Liver (tissue), 3 donors: ENCODE measurements at regions not wholly inside any gene's neighbourhood (a gene's known extent, or its start where the extent isn't known, plus 50 kb on each side); places are given as distances from the start of the nearest gene placed in this dataset.

Source experiments
- JUND ChIP-seq, 2 donors: IDR thresholded peaks; 2 replicates each; pipeline ENCODE4 v1.6.1; 2016; ENCODE audit warnings: antibody characterized with exemption in 2 of 2
- RAD21 ChIP-seq, 2 donors: IDR thresholded peaks; 2 replicates each; pipeline ENCODE4 v1.6.1; 2016; ENCODE audit warnings: antibody characterized with exemption in 2 of 2, mild to moderate bottlenecking in 2 of 2
- SP1 ChIP-seq: IDR thresholded peaks from 2 replicates; pipeline ENCODE4 v1.6.1; 2018; ENCODE audit warnings: antibody characterized with exemption, mild to moderate bottlenecking
- TF ChIP-seq, protein P1 (sequence below): IDR thresholded peaks from 2 replicates; pipeline ENCODE4 v1.6.1; 2016; ENCODE audit warnings: antibody characterized with exemption
- TF ChIP-seq, protein P2 (sequence below): fragments of 150-350 bp; IDR thresholded peaks from 2 replicates; pipeline ENCODE4 v1.5.1; 2017; ENCODE audit warnings: improper control_type of control experiment, low read depth, low read length; ENCODE audit not compliant: missing input control
- TF ChIP-seq, protein P3 (sequence below): IDR thresholded peaks from 2 replicates; pipeline ENCODE4 v1.6.1; 2016; ENCODE audit warnings: antibody characterized with exemption
- donor health status: healthy.
- donor health status: healthy.

DNA sequence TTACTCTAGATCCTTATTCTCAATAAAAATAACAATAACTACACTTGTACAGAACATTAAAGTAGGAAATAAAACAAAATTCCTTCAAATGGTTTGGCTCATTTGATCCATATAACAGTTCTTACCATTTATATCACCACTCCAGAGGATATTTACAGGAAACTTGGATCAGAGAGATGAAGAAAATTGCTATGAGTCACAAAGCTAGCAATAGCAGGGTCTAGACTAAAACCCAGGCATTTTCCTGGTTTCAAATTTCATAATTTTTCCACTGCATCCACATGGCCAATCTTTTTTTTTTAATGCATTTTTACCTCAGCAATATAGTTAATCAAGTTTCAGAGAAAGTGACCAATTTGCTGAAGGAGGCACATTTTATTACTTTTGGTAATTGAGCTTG, 299.2 kb downstream of the ELAVL2 start:
- TF ChIP-seq, protein P1, sequence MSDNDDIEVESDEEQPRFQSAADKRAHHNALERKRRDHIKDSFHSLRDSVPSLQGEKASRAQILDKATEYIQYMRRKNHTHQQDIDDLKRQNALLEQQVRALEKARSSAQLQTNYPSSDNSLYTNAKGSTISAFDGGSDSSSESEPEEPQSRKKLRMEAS, result no peak
- TF ChIP-seq, protein P2, sequence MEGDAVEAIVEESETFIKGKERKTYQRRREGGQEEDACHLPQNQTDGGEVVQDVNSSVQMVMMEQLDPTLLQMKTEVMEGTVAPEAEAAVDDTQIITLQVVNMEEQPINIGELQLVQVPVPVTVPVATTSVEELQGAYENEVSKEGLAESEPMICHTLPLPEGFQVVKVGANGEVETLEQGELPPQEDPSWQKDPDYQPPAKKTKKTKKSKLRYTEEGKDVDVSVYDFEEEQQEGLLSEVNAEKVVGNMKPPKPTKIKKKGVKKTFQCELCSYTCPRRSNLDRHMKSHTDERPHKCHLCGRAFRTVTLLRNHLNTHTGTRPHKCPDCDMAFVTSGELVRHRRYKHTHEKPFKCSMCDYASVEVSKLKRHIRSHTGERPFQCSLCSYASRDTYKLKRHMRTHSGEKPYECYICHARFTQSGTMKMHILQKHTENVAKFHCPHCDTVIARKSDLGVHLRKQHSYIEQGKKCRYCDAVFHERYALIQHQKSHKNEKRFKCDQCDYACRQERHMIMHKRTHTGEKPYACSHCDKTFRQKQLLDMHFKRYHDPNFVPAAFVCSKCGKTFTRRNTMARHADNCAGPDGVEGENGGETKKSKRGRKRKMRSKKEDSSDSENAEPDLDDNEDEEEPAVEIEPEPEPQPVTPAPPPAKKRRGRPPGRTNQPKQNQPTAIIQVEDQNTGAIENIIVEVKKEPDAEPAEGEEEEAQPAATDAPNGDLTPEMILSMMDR, result no peak
- TF ChIP-seq JUND (IDR thresholded peaks at IDR 0.05) (no peak), RAD21 (IDR thresholded peaks at IDR 0.05) (no peak), SP1 (no peak)
- TF ChIP-seq, protein P3, sequence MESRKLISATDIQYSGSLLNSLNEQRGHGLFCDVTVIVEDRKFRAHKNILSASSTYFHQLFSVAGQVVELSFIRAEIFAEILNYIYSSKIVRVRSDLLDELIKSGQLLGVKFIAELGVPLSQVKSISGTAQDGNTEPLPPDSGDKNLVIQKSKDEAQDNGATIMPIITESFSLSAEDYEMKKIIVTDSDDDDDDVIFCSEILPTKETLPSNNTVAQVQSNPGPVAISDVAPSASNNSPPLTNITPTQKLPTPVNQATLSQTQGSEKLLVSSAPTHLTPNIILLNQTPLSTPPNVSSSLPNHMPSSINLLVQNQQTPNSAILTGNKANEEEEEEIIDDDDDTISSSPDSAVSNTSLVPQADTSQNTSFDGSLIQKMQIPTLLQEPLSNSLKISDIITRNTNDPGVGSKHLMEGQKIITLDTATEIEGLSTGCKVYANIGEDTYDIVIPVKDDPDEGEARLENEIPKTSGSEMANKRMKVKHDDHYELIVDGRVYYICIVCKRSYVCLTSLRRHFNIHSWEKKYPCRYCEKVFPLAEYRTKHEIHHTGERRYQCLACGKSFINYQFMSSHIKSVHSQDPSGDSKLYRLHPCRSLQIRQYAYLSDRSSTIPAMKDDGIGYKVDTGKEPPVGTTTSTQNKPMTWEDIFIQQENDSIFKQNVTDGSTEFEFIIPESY, result no peak
